ENCODE measurements at regions not wholly inside any gene's neighbourhood (a gene's known extent, or its start where the extent isn't known, plus 50 kb on each side); places are given as distances from the start of the nearest gene placed in this dataset.
"Not testable (repeated sequence)": the region's sequence is repeated elsewhere in the genome, so short reads cannot be mapped to it uniquely, and the experiment has no call there.

DNA sequence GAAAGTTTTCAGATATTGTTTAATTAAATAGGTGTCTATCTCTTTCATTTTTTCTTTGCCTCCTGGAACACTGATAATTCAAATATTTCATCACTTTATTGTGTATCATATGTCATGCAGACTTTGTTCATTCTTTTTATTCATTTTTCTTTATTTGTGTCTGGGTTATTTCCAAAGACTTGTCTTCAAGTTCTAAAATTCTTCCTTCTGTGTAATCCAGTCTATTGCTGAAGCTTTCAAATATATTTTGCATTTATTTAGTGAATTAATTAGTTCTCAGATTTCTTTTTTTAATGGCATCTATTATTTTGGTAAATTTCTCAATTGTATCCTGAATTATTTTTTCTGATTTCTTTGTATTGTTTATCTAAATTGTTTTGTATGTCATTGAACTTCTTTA, 70.1 kb downstream of the ZNF330 start:
- DNase-seq: no peak

DNA sequence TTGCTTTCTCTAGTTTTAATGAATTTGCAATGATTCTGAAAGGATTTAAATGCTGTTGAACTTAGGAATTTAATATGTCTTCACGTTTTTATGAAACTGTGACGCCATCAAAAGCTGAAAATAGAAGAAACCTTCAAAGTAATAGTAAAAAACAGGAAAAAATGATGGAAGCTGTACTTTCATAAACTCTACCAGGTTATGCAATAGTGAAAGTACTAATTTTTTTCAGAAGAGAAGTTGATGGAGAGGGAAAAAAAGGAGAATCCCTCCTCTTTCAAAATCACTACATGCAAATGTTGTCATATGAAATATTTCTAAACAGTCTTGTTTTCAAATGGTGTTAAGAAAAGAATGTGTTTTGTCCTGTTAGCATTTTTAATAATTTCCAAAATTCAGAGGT, 73.6 kb downstream of the ZNF330 start:
- DNase-seq: no peak

DNA sequence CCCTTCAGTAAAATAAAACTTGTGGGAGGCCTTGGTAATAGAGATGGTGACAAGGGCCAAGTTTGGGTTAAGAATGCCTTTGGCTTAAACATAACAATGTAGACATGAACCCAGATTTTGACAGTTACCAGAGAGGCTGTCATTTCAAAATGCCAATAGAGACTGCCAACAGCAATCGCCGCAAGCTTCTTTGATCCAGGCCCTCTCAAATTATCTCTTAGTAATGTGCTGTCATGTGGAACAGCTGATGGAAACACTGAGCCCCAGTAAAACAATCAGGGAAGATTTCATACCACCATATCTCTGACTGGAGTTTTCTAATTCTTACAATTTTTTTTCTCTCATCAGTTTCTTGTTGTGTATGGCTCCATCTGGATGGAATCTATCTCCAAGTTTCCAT, 80.5 kb downstream of the ZNF330 start:
- DNase-seq: no peak

DNA sequence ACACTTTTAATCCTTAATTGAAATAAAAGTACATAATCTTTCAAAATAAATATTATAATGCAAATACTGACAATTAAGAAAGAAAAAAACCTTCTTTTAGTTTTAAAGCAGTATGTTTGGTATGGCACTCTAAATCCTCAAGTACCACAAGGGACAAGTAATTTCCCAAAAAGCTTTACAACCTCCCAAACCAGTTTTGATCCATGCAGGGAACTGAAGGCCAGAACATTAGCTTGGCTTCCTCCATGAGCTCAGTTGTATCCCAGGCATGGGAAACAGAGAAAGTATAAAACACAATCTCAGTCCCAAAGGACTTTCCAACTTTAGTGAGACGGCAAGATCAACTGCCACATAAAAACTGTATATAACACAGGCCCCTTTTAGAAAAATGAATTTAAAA, 82.2 kb downstream of the ZNF330 start:
- DNase-seq: no peak

DNA sequence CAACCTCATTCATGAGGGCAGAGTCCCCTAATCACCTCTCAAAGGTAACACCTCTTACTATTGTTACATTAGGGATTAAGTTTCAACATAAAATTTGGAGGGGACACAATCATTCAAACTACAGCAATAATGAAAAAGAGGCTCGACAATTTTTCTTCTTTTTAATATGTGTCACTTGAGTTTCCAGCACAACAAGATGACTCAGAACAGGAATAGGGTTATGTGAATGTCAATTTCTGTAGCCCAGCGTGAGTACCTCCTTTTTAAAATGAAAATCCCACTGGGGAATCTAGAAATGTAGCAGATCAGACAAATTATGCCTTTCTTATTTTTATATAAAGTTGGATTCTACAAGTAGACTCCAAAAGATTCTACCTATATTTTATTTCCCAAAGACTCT, 83.7 kb downstream of the ZNF330 start:
- no peak for DNase-seq

DNA sequence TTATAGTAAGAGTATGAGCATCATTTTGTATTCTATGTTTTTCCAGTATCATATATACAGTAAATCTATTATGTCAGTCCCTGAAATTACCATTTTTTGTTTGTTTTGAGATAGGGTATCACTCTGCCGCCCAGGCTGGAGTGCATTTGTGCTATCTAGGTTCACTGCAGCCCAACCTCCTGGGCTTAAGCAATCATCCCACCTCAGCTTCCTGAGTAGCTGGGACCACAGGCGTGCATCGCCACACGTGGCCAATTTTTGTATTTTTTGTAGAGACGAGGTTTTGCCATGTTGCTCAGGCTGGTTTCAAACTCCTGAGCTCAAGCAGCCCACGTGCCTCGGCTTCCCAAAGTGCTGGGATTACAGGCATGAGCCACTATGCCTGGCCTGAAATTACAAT, 85.6 kb downstream of the ZNF330 start:
- no peak for DNase-seq

DNA sequence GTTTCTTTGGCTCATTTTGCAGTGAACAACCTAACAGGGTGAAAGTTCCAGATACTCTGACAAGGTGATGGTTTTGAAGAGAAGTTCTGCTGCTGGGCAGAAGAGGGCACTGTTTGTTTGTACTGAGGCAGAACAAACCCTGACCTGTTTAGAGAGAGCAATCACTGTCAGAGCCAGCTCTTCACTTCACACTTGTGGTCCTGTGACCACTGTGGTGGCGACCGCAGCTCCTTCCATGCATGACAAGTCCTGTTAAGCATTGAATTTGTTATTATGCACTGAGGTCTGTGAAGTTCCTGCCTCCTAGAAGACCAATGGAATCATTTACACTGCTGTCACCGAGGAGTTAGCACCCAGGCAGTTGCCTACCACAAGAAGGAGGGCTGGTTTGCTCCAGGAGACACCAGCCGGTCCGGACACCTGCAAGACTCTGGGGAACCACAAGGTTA, 86.6 kb downstream of the ZNF330 start:
- DNase-seq: peak; percentile 2

DNA sequence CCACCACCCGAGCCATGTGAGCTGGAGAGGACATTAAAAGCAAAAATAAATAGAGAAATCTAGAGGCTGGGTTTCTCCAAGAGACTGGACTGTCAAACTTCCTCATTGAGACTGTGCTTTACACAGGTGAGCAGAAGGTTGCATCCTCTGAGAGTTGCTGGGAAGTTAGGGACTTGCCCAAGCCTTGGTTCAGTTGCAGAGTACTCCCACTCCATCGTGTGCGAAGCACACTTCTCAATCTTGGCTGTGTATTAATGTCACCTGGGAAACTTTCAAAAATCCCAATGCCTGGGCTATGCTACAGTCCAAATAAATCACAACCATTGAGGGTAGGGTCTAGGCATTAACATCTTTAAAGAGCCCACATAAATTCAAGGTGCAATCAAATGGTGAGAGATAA, 89.2 kb downstream of the ZNF330 start:
- no peak for DNase-seq

DNA sequence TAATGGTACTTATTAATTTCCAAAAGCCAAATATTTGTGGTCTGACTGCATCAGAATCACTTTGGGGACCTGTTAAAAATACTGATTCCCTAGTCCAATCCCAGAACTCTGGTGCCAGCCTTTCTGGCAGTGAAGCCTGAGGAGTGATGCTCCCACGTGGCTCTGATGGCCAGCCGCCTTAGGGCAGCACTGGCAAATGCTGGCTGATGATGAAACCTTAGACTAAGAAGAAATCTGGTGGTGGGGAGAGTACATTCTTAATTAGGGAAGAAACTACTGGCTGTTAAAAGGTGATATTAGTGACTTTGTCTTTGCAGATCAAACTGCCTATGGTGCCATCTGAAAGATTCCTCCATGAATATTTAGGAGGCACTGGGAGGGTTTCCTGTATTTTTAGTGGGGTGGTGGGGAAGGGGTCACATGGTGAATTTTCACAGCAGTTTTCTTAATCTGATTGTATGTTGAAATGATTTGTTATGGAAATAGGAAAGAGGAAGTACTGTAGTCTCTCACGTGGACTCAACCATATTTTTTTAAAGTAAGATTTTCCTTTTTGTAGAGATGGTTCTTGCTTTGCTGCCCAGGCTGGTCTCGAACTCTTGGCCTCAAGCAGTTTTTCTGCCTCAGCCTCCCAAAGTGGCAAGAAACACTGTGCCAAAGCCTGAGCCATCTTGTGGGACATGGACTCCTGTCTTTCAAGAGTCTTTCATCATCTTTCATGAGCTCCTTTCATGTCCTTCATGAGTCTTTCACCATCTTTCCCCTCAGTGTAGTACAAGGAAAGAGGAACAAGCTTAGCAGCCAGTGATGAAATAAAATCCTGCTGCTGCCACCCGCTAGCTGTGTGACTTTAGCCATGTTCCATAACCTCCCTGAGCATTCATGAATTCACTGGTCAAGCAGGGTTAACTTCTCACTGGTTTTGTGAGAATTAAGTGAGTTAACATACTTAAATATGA, 90.8 kb downstream of the ZNF330 start:
- no peak for DNase-seq

DNA sequence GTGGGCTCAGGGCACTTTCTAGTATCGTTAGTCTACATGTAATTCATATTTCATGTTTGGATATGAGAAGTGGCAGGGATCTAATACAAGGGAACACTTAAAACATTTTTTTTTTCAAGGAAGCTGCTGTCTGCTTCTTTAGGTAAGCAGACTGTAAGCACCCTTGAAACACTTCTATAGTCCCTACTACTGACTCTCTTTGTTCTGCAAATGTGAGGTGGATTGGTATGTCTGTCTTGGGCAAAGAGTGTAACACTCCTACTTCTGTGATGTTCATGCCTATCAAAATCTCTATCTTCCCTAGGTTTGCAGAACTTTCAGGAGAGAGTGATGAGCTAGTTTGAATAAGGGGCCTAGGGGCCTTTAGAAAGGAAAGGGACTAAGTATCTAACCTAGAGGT, 93.9 kb downstream of the ZNF330 start:
- DNase-seq: no peak

DNA sequence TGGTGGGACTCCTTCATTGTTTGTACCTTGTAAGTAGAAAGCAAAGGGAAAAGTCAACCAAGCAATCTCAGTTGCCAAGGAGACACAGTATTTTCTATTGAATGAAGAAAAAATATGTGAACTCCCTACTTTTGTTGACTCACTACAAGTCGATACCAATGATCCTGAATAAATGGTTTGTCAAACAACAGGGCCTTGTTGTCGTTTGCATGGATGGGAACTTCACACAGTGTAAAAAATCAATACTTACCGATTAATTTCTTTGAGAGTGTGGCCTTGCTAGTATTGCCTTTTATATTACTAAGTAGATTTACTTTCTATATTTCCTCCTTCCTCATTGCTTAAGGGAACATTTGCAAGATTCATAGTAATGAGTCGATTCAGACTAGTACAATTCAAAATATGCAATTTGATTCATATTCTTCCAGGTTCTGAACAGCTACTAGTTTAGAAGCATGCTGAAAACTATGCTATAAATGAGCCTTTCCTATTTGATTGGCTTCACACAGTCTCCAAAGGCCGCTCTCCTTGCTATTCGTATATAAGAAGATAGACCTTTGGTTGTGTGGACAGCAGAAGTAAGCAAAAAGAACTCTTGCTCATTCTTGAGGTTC, 108.0 kb downstream of the ZNF330 start:
- DNase-seq: no peak

DNA sequence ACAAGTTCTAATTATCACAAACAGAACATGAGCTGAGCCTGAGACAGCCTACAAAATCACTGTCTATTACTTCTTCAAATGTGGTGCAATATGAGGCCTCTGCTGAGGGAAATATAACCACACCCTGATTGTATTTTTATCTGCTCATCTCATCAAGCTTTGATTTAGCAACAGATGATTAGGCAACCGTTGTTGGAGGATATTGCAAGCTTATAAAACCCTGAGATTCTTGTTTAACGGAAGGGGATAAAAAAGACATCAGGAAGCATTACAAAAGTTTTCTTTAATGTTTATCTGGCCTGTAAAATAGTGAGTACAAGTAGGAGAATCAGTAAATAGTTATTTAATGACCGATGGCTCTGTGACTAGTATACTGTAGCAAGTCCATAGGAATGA, 108.5 kb downstream of the ZNF330 start:
- DNase-seq: no peak

DNA sequence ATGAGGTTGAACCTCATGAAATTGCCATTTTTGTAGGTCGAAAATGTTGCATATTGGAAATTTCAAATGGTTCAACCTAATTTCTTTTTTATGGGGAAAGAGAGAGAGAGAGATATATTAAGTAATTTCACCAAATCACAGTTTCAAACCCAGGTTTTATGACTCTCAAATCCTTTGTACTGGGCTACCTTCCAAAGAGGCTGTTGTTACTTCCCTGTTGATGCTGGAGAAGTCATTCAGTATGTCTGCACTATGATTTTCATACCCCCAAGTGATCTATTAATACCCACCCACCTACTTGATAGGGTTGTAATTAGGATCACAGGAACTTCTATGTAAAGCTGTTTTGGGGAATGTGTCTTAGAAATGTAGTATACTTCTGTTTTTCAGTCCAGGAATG, 109.9 kb downstream of the ZNF330 start:
- DNase-seq: no peak

DNA sequence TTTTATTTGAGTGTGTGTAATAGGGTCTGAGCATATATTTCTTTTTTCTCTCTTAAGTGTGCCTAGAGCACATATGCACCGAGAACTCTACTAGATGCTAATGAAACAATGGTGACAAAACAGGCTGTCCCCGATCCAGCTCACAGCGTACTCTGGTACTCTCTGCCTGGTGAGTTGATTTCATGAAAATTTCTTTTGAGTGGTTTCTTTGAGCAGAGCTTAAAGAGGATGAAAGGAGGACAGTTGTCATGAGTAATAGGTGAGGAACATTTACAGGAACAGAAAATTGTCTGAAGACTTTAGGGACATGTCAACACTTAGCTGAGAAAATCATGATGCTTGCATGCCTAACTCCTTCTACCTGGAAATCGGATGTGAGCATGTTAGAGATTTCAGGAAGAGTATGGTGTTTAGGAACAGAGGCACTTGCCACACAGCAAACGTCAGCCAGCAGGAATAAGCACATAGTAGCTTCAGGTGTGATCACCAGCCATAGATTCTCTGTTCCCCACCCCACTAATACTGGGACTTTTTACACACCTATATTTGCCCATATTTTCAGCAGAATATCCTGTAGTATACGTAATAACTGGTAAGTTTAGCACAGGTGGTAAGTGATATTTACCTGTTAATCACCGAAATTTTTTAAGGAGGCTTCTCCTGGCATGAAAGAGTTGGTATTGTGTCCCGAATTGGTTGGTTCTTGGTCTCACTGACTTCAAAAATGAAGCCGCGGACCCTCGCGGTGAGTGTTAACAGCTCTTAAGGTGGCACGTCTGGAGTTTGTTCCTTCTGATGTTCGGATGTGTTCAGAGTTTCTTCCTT, 111.1 kb downstream of the ZNF330 start:
- DNase-seq: no peak

DNA sequence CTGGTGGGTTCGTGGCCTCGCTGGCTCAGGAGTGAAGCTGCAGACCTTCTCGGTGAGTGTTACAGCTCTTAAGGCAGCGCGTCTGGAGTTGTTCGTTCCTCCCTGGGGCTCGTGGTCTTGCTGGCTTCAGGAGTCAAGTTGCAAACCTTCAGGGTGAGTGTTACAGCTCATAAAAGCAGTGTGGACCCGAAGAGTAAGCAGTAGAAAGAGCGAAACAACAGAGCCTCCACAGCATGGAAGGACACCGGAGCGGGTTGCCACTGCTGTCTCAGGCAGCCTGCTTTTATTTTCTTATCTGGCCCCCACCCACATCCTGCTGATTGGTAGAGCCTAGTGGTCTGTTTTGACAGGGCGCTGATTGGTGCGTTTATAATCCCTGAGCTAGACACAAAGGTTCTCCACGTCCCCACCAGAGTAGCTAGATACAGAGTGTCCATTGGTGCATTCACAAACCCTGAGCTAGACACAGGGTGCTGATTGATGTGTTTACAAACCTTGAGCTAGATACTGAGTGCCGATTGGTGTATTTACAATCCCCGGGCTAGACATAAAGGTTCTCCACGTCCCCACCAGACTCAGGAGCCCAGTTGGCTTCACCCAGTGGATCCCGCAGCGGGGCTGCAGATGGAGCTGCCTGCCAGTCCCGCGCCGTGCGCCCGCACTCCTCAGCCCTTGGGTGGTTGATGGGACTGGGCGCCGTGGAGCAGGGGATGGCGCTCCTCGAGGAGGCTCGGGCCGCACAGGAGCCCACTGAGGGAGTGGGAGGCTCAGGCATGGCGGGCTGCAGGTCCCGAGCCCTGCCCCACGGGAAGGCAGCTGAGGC, 111.9 kb downstream of the ZNF330 start:
- not testable (repeated sequence) for DNase-seq

DNA sequence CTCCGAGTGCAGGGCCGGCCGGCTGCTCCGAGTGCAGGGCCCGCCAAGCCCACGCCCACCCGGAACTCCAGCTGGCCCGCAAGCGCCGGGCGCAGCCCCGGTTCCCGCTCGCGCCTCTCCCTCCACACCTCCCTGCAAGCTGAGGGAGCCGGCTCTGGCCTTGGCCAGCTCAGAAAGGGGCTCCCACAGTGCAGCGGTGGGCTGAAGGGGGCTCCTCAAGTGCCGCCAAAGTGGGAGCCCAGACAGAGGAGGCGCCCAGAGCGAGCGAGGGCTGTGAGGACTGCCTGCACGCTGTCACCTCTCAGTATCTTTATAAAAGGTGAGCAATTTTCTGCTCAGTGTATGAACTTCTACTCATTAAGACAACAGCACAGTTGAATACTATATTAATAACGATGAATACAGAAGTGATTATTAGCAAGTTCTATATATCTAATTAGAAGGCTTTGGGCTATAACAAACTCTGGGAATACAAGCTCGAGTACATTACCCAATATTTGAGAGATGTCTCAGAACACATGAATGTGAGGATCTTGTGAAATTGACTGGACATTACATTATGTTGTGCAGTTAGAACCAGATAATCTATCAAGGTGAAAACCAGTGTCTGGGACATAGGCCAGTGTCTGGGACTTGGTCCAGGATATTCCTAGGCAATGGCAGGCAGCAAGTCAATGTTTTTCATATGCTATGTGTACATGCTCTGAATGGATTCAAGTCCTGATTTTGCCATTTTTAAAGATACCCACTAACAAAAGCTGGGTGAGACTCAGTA, 112.9 kb downstream of the ZNF330 start:
- DNase-seq: peak; percentile 47

DNA sequence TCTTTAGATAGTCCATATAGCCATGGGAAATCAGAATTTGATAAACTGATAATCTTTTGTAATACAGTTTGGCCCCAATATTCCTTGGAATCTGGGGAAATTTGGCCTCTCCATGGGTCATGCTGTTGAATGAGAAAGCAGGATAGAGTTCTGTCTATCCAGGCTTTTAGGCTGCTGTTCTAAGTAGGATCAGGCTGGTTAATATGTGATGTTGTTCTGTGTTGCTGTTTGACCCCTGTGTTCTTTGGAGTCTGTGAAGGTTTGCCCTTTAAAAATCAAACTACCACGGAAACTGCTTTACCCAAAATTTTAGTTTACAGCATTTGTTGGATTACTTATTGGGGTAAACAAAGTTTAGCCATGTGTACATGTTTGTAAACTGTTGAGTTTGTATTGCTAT, 114.5 kb downstream of the ZNF330 start:
- no peak for DNase-seq

DNA sequence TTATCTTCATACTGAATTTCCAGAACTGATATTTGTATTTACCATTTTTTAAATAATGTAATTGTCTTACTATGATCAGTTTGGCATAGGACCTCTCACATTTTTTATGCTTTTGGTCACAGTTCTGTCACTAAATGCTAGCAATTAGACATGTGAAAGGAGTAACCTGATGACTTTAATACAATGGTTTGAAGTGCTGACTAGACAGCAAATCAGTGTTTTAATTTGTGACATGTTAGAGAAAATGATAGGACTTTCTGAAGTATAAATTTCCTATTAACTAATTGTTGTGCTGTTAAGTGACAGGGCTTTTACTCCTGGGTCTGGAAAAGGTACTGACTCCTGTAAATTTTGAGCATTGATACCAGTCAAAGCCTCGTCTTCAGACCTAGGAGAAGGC, 117.5 kb downstream of the ZNF330 start:
- no peak for DNase-seq

DNA sequence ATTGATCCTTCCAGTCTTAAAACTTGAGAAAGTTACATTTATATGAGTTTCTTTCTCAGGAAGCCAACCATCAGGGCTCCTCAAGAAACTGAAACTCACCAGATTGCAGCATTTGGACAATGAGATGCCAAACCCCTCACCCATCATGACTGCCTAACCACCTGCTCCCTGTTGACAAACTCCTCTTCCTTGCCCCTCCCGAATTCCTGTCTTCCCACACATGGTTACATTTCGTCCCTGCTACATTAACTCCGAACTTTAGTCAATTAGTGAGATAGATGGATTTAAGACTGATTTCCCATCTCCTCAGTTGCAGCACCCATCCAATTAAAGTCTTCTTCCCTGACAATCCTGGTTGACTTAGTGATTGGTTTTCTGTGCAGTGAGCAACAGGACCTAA, 118.7 kb downstream of the ZNF330 start:
- no peak for DNase-seq

DNA sequence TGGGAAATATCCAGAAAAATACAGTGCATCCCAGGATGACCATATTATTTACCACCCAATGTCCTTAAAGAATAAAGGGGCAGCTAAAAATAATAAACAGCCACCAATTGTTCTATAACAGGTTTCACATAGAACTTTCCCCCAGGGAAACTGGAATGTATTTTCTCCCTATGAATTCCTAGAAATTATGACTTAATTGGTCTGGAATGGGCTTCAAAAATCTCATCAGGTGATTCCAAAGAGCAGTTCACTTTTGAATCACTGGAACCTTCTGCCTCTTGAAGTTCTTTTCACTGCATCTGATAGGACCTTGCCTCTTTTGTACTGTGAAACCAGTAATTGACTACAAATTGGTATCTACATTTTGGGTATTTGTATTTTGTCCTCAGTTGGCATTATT, 119.3 kb downstream of the ZNF330 start:
- peak; percentile 33 for DNase-seq

DNA sequence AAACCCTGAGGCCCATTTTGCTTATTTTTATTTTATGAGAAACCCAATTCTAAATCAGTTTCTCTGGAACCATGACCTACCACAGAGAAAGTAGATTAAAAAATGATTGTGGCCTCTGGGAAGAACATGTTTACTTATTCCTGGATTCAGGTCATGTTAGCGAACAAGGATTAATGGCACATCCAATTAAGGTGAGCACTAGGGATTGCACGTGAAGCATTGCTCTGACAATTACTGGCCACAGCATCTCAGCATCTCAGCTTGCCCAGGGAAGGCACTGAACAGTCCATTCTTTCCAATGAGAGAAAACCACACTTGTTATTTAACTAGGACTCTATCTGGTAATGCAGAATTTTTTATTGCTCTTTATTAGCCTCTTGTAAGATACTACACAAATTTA, 119.8 kb downstream of the ZNF330 start:
- DNase-seq: no peak

DNA sequence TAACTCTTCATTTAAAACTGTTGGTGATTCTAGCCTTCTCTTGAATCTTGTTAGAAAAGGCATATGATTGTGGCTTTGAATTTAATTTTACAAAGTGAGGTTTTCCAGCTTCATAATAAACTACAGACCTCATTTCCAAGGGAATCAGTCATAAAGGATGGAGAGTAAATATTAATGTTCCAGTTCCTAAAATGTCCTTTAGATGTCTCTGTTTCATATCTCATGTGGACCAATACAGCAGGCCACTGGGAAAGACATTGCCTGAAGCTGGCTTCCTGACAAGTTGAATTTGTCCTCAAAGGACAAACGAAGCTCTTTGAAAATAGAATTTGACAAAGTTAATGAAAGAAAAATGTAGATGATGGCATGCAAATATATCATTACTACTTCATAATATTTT, 125.4 kb downstream of the ZNF330 start:
- DNase-seq: no peak
